A673 (cell line): ENCODE measurements at regions not wholly inside any gene's neighbourhood (a gene's known extent, or its start where the extent isn't known, plus 50 kb on each side); places are given as distances from the start of the nearest gene placed in this dataset.

ENCODE experiments used
- BruUV-seq: library from RNA; stranded (reverse); fragments of 400-500 nt; replicated peaks from 2 replicates; lab custom pipeline; 2021; lab: Mats Ljungman, UMichigan
- CTCF ChIA-PET: fragments of 300-600 bp; sonication (Branson Sonifier 250); formaldehyde crosslinking; loops from one replicate; lab custom pipeline; 2022; ENCODE audit warnings: antibody characterized with exemption; lab: Charles Lee
- POLR2A ChIA-PET: fragments of 300-600 bp; sonication (Branson Sonifier 250); formaldehyde crosslinking; loops from one replicate; lab custom pipeline; 2022; ENCODE audit warnings: antibody characterized with exemption; ENCODE audit not compliant: low non-redundant PET; lab: Charles Lee
- DNase-seq: peaks from one replicate; pipeline ENCODE4 v3.0.0-alpha.2; 2015; ENCODE audit warnings: low spot score
- H3K27ac ChIP-seq: fragments of 200-600 bp; sonication (generic); 2 replicates; pipeline ENCODE4 v1.5.1; 2016; ENCODE audit warnings: mixed run types, low read depth, mild to moderate bottlenecking, mixed read lengths, antibody characterized with exemption, low read length; ENCODE audit not compliant: poor library complexity, severe bottlenecking
- H3K27me3 ChIP-seq: fragments of 200-600 bp; sonication (generic); replicated peaks from 2 replicates; pipeline ENCODE4 v1.6.1; 2017; ENCODE audit warnings: mixed run types, low read depth, mild to moderate bottlenecking, mixed read lengths, antibody characterized with exemption, low read length; ENCODE audit not compliant: insufficient read depth, poor library complexity
- H3K36me3 ChIP-seq: fragments of 200-600 bp; sonication (generic); 2 replicates; pipeline ENCODE4 v1.6.1; 2016; ENCODE audit warnings: mixed run types, mild to moderate bottlenecking, mixed read lengths, antibody characterized with exemption, low read length; ENCODE audit not compliant: insufficient read depth, poor library complexity, severe bottlenecking
- H3K4me1 ChIP-seq: fragments of 200-600 bp; sonication (generic); 2 replicates; pipeline ENCODE4 v1.6.1; 2017; ENCODE audit warnings: mixed run types, mild to moderate bottlenecking, mixed read lengths, antibody characterized with exemption, low read length; ENCODE audit not compliant: insufficient read depth, poor library complexity, severe bottlenecking
- H3K4me3 ChIP-seq: fragments of 200-600 bp; sonication (generic); 2 replicates; pipeline ENCODE4 v1.5.1; 2016; ENCODE audit warnings: low read depth, mixed run types, mild to moderate bottlenecking, mixed read lengths, low read length; ENCODE audit not compliant: poor library complexity, severe bottlenecking
- H3K9me3 ChIP-seq: fragments of 200-600 bp; sonication (generic); 2 replicates; pipeline ENCODE4 v1.6.1; 2016; ENCODE audit warnings: mixed run types, low read depth, mild to moderate bottlenecking, mixed read lengths, antibody characterized with exemption, low read length; ENCODE audit not compliant: poor library complexity, severe bottlenecking
- CTCF ChIP-seq: fragments of 300-800, 200-600 bp; sonication (generic); conservative IDR thresholded peaks from 2 replicates; pipeline ENCODE4 v1.5.1; 2017; ENCODE audit warnings: low read depth, mild to moderate bottlenecking, antibody characterized with exemption, low read length, moderate library complexity, mixed read lengths
- EZH2 ChIP-seq: fragments of 200-600 bp; sonication (generic); IDR thresholded peaks from 2 replicates; pipeline ENCODE4 v1.6.1; 2017; ENCODE audit warnings: borderline replicate concordance, low read depth, mild to moderate bottlenecking, mixed read lengths, antibody characterized with exemption, low read length; ENCODE audit not compliant: poor library complexity, severe bottlenecking
- intact Hi-C: fragments of 100-400 bp; cut with micrococcal nuclease; formaldehyde crosslinking; loops from one replicate; pipeline ENCODE4 v1.10.0; 2022; ENCODE audit not compliant: unreplicated experiment

- no peak for TF ChIP-seq EZH2
- no peak for TF ChIP-seq CTCF
- POLR2A ChIA-PET = no interaction called here
- Histone ChIP-seq H3K4me1 (peaks cover 18% of the 10 kb centered on the region), H3K9me3 (no peaks in the 10 kb centered on the region), H3K27me3 (no peaks in the 10 kb centered on the region), H3K36me3 (no peaks in the 10 kb centered on the region), H3K4me3 (no peak overlapping the region), H3K27ac (no peak overlapping the region)
- BruUV-seq = no TSS peak
- intact Hi-C loops = no loop called here
- CTCF ChIA-PET = no interaction called here
- no peak for DNase-seq
Measured at GRCh38 chr14:57078054-57078453, 190.7 kb downstream of the EXOC5 start.

GRCh38 chr14:57073986-57074385 lies 194.7 kb downstream of the EXOC5 start:
- CTCF ChIA-PET = no interaction called here
- no TSS peak for BruUV-seq

GRCh38 chr14:57071639-57072038 lies 197.1 kb downstream of the EXOC5 start:
- H3K9me3 ChIP-seq = no peaks in the 10 kb centered on the region
- TF ChIP-seq EZH2 (no peak), CTCF (no peak)
- BruUV-seq = no TSS peak
- peaks cover 63% of the 10 kb centered on the region for H3K4me1 ChIP-seq
- DNase-seq = peak; percentile 89
- intact Hi-C loops = no loop called here
- ChIA-PET CTCF (no interaction called here), POLR2A (no interaction called here)
- H3K4me3 ChIP-seq = no peak overlapping the region
- no peaks in the 10 kb centered on the region for H3K36me3 ChIP-seq
- no peaks in the 10 kb centered on the region for H3K27me3 ChIP-seq
- H3K27ac ChIP-seq = peak overlapping the region; percentile 28

More at GRCh38 chr14:57073986-57074385, 194.7 kb downstream of the EXOC5 start:
- Histone ChIP-seq H3K9me3 (no peaks in the 10 kb centered on the region), H3K36me3 (no peaks in the 10 kb centered on the region), H3K27ac (no peak overlapping the region), H3K27me3 (no peaks in the 10 kb centered on the region), H3K4me1 (peaks cover 40% of the 10 kb centered on the region), H3K4me3 (no peak overlapping the region)
- intact Hi-C loops = no loop called here
- POLR2A ChIA-PET = no interaction called here
- TF ChIP-seq CTCF (no peak), EZH2 (no peak)
- no peak for DNase-seq
